Stimulated activated CD4-positive, alpha-beta T cell treated with anti-CD3 and anti-CD28 coated beads, Interleukin-4, amount 100 ng/mL, for 1 hour (primary cell): ENCODE measurements at regions not wholly inside any gene's neighbourhood (a gene's known extent, or its start where the extent isn't known, plus 50 kb on each side); places are given as distances from the start of the nearest gene placed in this dataset.

Experiments used
- DNase-seq: peaks from one replicate; pipeline ENCODE4 v3.0.0-alpha.2; 2020

DNA sequence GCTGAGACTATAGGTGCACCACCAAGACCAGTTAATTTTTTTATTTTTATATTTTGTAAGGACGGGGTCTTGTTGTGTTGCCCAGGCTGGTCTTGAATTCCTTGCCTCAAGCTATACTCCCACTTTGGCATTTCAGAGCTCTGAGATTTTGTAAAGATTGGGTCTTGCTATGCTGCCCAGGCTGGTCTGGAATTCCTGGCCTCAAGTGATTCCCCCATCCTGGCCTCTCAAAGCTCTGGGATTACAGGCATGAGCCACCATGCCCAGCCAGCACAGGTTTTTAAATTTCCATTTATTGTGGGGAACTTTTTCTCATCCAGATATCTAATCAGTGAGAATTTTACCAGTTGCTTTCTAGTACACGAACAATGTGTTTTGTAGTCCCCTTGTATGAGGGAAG, 156.1 kb upstream of the VLDLR start:
- DNase-seq = no peak

DNA sequence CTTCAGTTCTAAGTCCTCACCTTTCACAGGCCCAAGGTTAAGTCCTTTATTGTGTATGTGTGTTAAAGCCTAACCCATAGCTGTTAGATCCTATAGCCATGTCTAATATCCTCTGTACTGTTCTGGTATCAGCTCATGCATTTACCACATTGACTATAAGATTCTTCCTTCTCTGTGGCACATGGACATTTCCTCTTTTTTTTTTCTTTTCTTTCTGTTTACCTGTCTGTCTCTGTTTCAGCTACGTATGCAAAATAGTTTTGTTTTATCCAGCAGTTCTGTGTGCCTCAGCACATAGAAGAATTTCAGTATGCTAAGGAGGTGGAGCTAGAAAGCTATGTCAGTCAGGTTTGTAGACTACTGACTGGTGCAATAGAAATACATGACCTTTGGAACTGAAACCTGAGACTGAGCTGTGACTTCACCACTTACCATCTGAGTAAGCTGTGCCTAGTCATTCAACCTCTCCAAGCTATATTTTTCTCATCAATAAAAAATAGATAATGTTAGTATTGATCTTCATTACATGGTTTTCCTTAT, 155.6 kb upstream of the VLDLR start:
- no peak for DNase-seq

DNA sequence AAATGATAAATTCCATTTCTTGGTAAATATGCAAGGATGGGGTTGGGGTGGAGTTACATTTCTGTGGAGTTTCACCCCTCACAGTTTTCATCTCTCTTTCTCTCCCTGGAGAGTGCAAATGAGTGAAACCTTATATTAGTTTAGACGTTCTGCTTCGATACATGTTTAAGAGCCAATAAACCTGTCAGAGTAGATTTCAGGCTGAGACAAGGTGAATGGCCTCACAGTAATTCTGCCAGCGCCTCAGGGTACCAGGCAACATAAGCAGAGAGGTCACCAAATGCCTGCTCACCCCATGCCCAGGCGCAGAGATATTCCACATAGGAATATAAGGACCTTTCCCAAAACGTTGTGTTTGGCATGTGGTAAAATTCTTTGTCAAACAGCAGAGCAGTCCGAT, 154.9 kb upstream of the VLDLR start:
- DNase-seq = no peak

DNA sequence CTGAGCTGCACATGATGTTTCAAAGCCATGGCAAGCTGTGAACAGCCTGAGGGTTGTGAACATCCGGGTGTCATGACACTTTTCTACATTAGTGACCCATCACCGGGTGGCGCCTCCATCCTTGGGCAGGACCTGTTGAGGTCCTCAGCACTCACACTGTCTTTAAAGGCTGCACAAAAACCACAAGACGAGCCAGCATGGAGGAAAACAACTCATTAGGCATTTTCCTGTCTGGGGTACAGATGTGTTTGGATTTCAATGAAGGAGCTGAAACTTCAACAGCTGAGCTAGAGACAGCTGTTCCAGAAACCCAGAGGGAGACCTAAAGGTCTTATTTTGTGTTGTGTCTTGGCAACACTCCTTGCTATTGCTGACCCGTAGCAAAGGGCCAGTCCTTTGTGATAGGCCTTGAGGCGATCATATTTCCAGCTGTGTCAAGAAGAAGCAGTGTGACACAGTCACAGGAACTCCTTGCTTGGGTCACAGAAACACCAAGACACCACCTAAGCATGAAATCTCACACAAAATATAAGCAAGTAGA, 151.8 kb upstream of the VLDLR start:
- DNase-seq = no peak

DNA sequence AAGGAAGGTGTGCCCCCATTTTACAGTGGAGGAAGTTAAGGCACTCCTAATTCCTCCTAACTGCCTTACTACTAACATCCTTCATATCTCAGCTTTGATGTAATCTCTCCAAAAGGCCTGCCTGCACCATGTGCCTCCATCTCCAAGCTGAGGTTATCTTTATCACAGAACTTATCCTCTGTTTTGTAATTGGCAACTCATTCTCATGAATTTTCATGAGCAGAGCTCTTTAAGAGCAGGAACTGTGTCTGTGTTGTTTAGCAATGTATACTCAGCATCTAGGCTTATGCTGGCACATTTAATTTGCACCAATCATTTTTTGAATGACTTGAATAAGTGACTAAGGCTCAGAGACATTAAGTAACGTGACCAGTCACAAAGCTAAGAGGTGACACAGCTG, 147.9 kb upstream of the VLDLR start:
- no peak for DNase-seq

DNA sequence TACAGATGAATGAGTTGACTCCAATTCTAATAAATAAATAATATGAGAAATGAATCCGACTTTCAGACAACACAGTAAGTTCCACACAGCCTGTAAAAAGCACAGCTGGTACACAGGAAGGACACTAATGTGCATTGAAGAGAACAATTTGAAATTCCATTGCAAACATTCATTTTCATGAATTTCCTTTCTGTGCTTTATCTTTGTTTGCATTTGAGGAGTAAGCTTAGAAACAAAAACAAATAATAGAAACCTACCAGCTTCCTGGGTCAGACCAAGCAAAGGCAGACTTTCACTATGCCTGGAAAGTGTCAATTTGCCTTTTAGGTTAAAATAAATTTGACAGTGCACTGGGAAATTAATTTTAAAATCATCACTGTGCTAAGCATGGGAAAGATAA, 143.8 kb upstream of the VLDLR start:
- no peak for DNase-seq

DNA sequence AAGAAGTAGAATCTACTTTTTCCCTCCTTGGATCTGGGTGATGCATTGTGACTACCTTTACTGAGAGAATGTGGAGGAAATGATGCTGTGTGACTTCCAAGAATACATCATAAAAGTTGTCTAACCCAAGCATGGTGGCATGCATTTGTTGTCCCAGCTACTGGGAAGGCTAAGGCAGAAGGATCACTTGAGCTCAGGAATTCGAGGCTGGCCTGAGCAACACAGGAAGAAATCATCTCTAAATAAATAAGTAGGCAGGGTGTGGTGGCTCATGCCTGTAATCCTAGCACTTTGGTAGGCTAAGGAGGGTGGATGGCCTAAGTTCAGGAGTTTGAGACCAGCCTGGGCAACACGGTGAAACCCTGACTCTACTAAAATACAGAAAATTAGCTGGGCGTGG, 143.2 kb upstream of the VLDLR start:
- no peak for DNase-seq

DNA sequence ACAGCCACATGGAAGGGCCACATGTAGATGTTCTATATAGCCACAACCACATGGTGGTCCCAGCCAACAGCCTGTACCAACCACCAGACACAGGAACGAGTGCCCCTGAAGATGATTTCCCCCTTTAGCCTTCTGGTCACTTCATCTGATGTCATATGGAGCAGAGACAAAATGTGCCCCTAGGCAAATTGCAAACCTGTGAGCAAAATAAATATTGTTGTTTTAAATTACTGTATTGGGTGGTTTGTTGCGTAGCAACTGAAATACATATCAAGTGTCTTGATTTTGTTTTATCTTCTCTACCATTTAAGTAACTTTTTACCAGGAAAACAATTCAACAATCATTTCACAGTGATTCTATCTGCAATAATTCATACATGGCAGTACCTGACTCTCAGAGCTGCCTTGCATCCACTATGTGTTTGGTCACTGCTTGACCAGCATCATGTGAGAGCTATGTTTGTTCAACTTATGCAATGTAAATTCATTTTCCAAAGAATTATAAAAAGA, 142.5 kb upstream of the VLDLR start:
- no peak for DNase-seq

DNA sequence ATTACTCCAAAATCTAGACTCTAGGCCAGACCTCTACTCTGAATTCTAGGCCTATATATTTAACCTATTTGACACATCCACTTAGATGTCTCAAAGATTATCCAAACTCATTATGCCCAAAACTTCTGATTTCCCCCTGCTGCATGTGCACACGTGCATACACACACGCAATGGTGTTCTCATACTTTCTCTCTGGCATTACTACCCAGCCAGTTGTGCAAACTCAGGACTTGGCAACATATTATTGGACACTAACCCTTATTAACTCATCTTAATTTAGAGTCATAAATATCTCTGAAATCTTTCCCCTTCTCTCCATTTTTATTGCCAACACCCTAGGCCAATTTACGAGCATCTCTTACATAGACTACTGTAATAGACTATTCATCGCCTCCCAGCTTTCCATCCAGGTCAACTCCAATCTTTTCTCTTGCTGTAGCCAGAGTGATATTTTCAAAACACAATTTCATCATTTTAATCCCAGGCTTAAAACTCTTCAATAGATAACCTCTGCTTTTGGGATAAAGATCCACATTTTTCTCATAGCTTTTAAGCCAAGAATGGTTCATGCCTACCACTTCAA, 141.2 kb upstream of the VLDLR start:
- DNase-seq = no peak

DNA sequence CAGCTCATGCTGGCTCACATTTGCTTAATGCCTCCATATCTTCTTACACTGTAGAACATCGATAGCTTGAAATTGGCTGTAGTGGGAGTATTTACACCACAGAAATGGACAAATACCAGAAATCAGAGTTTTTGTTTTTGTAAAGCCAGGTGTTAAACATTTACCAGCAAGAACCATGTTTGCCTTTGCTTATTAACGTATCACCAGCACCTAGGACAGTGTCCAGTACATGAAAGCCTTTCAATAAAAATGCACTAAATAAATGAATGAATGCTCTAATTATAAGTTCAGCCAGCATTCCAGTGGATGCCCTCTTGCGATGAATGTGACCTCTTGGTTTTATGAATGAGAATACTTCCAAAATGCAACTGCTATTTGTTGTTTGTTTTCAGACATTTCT, 140.4 kb upstream of the VLDLR start:
- DNase-seq = no peak

DNA sequence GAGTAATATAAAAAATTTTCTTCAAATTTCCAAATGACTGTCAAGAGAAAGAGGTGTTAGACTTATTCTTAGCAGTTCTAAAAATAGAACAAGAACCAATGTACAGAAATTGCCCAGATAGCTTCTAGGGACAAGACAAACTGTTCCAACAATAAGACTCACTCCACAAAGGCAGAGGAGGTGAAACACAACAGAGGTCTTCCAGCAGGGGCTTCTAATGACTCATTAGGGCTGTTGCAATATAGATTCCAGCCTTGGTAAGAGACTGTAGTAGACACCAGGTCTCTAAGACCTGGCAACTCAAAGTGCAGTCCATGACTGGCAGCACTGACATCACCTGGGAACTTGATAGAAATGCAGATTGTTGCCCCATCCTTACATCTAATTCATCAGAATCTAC, 134.6 kb upstream of the VLDLR start:
- no peak for DNase-seq

DNA sequence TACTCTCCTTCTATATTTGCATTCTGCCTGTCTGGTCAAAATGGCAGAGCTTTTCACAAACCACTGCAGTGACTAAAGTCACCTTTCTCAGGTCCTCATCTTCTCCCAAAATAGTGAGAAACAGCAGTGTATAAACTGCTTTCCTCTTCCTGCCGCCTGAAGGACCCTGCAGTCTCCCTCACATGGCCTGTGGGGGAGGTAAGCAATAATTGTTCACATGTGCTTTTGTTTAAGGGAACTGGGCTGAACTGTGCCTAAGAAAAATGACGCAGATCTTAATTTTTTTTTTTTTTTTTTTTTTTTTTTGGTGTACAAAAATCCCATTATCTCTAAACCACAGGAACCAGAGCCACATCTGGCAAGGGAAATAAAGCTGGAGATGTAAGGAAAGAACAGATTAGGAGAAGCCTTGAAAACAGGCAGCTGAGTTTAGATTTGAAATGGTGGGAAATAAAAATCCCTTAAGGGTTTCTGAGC, 131.7 kb upstream of the VLDLR start:
- no peak for DNase-seq

DNA sequence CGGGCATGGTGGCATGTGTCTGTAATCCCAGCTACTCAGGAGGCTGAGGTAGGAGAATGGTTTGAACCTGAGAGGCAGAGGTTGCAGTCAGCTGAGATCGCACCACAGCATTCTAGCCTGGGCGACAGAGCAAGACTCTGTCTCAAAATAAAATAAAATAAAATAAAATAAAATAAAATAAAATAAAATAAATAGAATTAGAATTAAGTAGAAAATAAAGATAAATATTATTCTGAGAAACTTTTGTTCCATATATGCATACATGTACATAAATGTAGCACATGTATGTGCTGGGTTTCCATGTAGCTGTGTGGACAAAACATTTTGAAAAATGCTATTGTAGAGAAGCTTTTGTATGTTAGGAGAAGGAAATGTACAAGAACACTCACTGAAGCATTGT, 129.4 kb upstream of the VLDLR start:
- no peak for DNase-seq

DNA sequence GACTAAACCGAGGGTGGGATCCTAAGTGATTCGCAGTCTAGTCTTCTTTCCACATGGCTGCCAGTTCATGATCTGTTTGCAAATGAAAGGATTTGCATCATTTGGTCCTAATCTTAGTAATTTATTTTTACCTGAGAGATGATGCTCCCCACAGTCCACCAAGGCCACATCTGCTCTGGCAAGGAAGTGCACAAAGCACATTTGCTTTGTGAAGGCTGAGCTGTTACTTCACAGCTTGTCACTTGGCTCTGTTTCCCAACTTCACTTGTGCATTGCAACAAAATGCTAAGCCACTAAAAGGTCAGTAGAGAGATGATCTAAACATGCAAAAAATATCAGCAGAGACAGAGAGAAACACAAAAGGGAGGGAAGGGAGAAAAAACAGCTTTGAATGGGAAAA, 128.5 kb upstream of the VLDLR start:
- DNase-seq = no peak

DNA sequence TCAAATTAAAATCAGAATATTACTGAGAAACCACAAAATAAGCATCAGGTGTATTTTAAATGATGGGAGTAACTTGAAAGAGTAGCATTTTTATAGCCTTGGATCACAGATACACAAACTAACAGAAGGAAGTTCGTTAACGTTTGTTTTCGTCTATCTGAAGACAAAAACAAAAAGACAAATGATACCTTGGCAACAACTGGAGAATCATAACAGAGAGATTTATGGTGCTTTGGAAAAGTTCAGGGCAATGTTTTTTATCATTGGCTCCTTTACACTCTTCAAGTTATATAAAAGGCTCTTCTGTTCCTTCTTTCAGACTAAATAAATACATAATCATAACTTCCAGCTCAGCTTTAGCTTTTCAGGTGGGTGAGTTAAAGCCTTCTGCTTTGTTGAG, 128.1 kb upstream of the VLDLR start:
- DNase-seq = no peak

DNA sequence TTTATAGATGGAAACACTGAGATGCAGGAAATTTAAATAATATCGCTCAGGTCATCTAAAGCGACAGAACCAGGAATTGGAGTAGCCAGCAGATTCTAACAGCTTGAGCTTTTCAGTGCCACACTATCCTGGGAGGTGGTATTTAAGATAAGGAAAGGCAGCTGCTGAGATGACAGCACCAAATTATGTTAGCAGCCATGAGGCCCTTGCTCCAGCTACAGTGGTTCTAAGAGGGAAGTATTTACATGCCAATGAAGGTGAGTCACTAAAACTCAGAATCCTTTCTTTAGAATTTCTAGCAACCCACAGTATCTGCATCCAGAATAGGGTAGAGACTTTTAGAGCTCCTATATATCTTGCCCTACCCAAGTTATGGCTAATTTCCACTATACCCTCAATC, 127.0 kb upstream of the VLDLR start:
- DNase-seq = no peak

DNA sequence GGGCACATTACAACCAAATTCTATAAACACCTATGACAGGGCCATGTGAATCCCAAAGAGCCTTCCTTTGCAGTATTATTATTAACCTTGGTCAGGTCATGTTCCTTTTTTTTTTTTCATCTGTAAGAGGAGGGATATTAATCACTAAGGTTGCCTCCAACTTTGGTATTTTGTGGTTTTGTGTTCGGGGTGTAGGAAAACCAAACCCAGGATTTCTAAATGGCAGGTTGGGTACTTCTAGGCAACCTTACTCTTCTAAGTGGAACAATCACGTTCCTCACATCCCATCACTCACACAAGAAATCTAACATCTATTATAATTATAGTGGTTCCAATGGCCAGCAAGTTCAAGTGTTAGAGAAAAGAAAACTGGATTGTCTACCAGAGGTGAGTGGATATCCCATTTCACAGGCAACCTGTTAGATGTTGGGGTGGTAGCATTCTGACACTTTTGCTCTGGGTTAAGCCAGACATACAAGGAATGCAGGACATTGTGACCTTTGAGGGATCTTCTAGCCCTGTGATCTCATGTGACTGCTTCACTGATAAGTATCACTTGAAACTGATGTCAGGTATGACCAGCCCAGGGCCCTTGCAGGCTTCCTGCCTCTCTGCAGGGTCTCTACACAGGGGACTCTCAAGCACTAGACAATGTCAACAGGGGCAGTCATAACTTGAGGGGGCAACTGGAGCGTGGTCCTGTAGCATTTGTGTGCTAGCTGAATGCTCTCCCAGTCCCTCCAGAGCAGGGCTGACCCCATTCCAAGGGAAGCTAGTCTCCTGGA, 126.2 kb upstream of the VLDLR start:
- no peak for DNase-seq

DNA sequence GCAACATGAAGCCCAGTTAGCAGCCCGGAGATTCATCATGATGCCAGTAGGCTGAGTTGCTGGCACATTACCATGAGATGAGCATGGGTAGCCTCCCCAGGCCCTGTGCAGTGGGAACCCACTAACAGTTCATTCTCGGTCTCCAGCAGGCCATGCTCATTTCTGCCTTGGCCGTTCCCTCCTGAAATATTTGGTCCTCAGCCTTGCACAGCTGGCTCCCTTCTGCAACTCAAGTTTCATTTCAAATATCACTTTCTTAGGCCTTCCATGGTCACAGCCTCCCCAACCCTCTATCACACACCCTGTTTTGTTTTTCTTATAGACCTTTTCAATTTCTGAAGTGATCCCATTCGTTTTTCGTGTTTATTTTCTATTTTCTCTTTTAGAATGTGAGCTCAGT, 125.4 kb upstream of the VLDLR start:
- DNase-seq = no peak

DNA sequence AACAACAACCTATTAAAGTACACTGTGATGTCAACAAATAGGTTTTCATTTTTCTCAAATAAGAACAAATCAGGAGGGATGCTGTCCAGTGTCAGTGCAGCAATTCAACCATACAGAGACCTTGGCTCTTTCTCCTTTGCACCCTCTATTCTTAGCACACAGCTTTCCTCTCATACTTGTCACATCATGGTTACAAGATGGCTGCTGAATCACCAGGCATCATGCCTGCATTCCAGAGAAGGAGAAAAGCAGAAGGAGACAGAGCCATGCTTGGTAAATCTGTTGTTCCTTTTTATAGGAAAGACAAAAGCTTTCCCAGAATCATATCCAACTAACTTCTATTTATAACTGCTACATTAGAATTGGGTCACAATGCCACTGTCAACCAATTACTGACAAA, 124.7 kb upstream of the VLDLR start:
- DNase-seq = no peak

DNA sequence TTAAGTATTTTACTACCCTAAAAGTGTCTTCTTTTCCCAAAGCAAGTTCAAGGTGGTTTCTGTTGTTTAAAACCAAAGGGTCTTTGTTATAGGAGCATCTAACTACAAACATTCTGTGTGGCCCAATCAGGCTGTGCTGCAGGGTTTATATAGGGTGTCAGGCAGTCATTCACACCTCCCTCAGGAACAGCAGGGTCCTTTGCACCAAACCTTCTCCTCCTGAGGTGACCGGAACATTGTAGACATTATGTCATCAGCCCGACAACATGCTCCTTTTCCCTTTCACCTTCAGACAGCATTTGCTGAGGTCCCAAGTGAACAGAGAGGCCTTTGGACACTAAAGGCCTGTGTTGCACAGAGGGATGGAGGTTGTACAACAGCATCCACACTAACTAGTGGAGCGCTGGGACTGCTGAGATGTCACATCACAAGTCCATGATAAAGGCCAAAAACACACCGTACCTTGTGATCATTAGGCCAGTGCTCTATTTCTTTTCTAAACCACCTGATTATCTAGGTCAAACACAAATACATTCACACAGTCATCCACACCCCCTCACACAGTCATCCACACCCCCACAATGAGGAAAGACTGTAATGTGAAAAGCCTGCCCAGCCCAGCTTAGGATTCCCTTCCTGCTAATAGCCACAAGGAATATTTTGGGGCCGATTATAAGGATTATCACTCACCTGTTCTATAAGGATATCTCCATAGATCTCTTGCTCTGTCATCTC, 123.8 kb upstream of the VLDLR start:
- no peak for DNase-seq

DNA sequence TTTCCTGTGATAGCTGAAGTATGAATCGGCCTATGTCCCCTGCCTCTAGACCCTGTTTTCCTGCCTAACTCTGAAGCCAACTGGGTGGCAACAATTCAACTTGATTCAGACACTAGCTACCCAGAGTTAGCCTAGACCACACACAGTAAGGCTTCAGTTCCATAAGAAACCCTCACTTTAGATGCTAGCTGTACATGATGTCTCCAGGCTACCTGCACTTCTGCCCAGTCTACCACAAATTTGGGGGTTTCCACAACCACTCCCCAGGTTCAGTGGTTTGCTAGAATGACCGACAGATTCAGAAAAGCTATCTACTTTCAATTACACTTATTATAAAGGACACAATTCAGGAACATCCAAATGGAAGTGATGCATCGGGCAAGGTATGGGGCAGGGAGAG, 119.4 kb upstream of the VLDLR start:
- no peak for DNase-seq

DNA sequence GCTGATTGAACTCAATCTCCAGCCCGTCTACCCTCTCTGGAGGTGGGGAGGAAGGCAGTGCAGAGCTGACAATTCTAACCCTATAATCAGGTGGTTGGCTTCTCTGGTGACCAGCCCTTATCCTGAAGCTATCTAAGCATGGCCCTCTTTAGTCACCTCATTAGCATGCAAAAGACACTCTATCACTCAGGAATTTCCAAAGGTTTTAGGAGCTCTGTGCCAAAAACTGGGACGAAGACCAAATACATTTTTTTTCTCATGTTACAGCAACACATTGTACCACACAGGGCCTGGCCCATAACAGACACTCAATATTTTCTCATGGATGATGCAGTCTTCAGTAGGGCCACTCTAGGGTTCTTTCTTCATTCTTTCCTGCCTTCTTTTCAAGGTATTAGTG, 118.8 kb upstream of the VLDLR start:
- no peak for DNase-seq

DNA sequence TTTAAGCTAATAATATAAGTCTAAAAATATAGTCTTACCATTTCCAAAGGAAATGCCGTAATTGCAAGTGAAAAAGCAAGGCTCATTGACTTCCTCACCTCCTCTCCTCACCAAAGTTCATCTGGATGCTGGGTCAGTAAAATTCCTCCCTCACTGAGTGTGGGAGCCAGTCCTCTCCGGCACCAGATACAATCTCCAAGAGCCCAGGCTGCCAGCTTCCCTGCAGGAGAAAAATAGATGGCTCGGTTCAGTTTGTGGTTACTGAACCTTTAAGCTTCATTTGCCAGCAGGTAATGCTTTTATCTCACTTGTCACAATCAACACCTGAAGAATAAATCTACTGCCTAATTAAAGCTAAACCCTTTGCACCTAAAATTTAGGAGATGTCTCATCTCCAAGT, 115.3 kb upstream of the VLDLR start:
- DNase-seq = no peak

DNA sequence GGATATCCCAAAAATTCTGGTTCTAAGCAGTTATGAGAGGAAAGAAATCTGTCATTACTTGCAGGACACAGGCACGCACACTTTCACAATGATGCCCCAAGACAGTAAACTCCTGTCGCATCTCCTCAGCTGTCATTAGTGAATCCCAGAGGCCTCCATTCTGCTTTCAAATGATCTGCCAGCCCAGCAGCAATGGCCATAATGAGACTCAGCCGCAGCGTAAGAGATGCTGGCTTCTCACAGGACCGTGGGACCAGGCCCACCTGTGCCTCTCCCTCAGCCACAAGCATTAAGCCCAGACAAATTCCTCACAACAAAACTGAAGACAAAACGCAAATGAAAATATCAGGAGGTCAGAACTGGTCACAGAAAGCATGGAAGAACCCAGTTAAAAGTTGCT, 98.0 kb upstream of the VLDLR start:
- no peak for DNase-seq
